ENCODE measurements at regions not wholly inside any gene's neighbourhood (a gene's known extent, or its start where the extent isn't known, plus 50 kb on each side); places are given as distances from the start of the nearest gene placed in this dataset.

DNA sequence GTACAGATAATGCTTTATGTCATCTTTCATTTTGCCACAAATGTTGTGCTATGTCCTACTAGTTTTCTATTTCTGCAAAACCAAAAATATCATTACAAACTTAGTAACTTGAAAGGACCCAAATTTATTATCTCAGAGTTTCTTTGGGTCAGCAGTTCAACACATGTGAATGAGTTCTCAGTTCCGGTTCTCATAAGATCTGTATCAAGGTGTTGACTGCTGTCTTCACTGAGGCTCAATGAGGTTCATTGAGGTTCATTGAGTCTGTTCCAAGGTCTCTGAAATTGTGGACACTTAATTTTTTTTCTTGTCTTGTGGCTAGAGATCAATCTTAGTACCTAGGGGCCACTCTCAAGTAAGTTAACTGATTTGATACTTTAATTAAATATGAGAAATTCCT is 525.1 kb upstream of the BRINP3 start:
- Histone ChIP-seq H3K4me3 (ENCODE audit: low read depth, low read length) (no peak overlapping the region), H3K27ac (ENCODE audit: low read depth, low read length) (no peak overlapping the region), H3K27me3 (ENCODE audit: control insufficient read depth, insufficient read depth, low read length) (no peaks in the 10 kb centered on the region), H3K9me3 (ENCODE audit: control insufficient read depth, insufficient read depth, low read length) (no peaks in the 10 kb centered on the region)
- ChIA-PET CTCF (no interaction called here), POLR2A (no interaction called here)
- no peak for DNase-seq (ENCODE audit: low read depth, low spot score)
- TF ChIP-seq, protein P1, sequence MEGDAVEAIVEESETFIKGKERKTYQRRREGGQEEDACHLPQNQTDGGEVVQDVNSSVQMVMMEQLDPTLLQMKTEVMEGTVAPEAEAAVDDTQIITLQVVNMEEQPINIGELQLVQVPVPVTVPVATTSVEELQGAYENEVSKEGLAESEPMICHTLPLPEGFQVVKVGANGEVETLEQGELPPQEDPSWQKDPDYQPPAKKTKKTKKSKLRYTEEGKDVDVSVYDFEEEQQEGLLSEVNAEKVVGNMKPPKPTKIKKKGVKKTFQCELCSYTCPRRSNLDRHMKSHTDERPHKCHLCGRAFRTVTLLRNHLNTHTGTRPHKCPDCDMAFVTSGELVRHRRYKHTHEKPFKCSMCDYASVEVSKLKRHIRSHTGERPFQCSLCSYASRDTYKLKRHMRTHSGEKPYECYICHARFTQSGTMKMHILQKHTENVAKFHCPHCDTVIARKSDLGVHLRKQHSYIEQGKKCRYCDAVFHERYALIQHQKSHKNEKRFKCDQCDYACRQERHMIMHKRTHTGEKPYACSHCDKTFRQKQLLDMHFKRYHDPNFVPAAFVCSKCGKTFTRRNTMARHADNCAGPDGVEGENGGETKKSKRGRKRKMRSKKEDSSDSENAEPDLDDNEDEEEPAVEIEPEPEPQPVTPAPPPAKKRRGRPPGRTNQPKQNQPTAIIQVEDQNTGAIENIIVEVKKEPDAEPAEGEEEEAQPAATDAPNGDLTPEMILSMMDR (IDR thresholded peaks at IDR 0.05; ENCODE audit: low read depth, low read length), result no peak

DNA sequence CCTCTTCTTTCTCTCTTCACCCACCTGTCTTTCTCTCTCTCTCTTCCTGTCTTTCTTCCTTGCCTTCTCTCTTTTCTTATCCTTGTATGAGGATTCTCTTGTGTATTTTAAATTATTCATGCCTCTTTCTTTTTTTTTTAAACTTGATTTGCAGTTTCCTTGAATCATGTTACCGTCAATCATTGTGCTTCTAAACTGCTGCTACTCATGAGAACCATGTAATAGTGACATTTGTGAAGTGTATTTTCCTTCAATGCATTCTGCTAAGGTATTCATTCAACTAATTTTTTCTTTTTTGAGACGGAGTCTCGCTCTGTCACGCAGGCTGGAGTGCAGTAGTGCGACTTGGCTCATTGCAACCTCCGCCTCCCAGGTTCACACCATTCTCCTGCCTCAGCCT is 539.1 kb upstream of the BRINP3 start:
- Histone ChIP-seq H3K9me3 (ENCODE audit: control insufficient read depth, insufficient read depth, low read length) (no peaks in the 10 kb centered on the region), H3K27me3 (ENCODE audit: control insufficient read depth, insufficient read depth, low read length) (no peaks in the 10 kb centered on the region), H3K4me3 (ENCODE audit: low read depth, low read length) (no peak overlapping the region), H3K27ac (ENCODE audit: low read depth, low read length) (no peak overlapping the region)
- no peak for DNase-seq (ENCODE audit: low read depth, low spot score)
- POLR2A ChIA-PET, result no interaction called here
- CTCF ChIA-PET, result no interaction called here
- TF ChIP-seq, protein P1 (IDR thresholded peaks at IDR 0.05; ENCODE audit: low read depth, low read length), result no peak

DNA sequence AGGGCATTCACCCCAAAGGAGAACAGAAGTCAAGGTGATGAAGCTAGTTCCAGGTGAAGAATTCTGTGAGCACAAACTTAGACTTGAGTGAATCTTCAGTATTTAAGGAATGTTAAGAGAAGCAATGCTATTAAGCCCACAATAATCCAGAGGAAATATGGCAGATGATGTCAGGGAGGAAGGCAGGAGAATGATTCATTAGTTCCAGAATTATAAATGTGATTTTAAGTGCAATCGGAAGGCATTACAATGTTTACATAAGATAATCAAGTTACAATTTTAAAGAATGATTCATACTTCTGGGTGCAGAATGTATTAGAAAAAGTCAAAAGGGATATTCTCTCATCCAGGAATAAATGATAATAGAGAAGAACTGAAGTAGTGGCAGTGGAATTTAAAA is 545.2 kb upstream of the BRINP3 start:
- Histone ChIP-seq H3K27ac (ENCODE audit: low read depth, low read length) (no peak overlapping the region), H3K4me3 (ENCODE audit: low read depth, low read length) (no peak overlapping the region), H3K9me3 (ENCODE audit: control insufficient read depth, insufficient read depth, low read length) (peaks cover 8% of the 10 kb centered on the region), H3K27me3 (ENCODE audit: control insufficient read depth, insufficient read depth, low read length) (no peaks in the 10 kb centered on the region)
- CTCF ChIA-PET, result interaction anchor here (0.8 kb wide), 1 partner anchor 8 kb away, joined by 4 read pairs; no protein-coding TSS in a partner anchor
- DNase-seq (ENCODE audit: low read depth, low spot score), result no peak
- POLR2A ChIA-PET, result no interaction called here
- TF ChIP-seq, protein P1 (IDR thresholded peaks at IDR 0.05; ENCODE audit: low read depth, low read length), result no peak

DNA sequence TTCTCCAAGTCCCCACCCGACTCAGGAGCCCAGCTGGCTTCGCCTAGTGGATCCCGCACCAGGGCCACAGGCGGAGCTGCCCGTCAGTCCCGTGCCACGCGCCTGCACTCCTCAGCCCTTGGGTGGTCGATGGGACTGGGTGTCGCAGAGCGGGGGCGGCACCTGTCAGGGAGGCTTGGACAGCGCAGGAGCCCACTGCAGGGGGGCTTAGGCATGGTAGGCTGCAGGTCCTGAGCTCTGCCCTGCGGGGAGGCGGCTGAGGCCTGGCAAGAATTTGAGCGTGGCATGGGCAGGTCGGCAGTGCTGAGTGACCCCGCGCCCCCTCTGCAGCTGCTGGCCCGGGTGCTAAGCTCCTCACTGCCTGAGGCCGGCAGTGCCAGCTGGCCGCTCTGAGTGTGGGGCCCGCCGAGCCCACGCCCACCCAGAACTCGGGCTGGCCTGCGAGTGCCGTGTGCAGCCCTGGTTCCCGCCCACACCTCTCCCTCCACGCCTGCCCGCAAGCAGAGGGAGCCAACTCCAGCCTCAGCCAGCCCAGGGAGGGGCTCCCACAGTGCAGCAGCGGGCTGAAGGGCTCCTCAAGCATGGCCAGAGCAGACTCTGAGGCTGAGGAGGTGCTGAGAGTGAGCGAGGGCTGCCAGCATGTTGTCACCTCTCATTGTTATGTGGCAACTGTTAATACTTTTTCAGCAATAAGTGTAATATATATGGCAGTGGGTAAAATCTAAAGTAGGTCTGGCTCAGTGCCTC is 548.4 kb upstream of the BRINP3 start:
- H3K27ac ChIP-seq (ENCODE audit: low read depth, low read length), result no peak overlapping the region

DNA sequence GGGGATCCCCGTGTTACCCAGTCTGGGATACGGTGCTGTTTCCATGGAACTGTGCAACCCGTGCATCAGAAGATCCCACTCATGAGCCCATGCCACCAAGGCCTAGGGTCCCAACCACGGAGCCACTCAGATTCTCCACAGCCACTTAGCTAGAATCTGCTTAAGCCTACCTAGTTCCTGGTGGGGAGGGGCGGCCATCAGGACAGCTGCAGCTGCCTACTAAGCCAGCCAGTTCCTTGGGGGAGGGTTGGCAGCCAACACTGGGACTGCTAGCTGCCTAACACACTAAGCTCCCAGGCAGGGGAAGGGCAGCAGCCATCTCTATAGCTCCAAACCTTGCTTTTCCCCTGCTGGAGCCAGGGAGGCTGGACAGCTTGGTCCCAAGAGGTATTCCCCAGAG is 549.2 kb upstream of the BRINP3 start:
- no peak for DNase-seq (ENCODE audit: low read depth, low spot score)
- no peaks in the 10 kb centered on the region for H3K27me3 ChIP-seq (ENCODE audit: control insufficient read depth, insufficient read depth, low read length)
- CTCF ChIA-PET, result no interaction called here
- POLR2A ChIA-PET, result no interaction called here
- H3K9me3 ChIP-seq (ENCODE audit: control insufficient read depth, insufficient read depth, low read length), result peaks cover 8% of the 10 kb centered on the region
- no peak overlapping the region for H3K27ac ChIP-seq (ENCODE audit: low read depth, low read length)
- TF ChIP-seq, protein P1 (IDR thresholded peaks at IDR 0.05; ENCODE audit: low read depth, low read length), result no peak
- H3K4me3 ChIP-seq (ENCODE audit: low read depth, low read length), result no peak overlapping the region

More for the DNA sequence above, 548.4 kb upstream of the BRINP3 start:
- Histone ChIP-seq H3K27me3 (ENCODE audit: control insufficient read depth, insufficient read depth, low read length) (no peaks in the 10 kb centered on the region), H3K4me3 (ENCODE audit: low read depth, low read length) (no peak overlapping the region), H3K9me3 (ENCODE audit: control insufficient read depth, insufficient read depth, low read length) (peaks cover 8% of the 10 kb centered on the region)
- TF ChIP-seq, protein P1 (IDR thresholded peaks at IDR 0.05; ENCODE audit: low read depth, low read length), result no peak
- no peak for DNase-seq (ENCODE audit: low read depth, low spot score)
- POLR2A ChIA-PET, result no interaction called here
- CTCF ChIA-PET, result no interaction called here
